NT2/D1 (cell line): ENCODE measurements at regions not wholly inside any gene's neighbourhood (a gene's known extent, or its start where the extent isn't known, plus 50 kb on each side); places are given as distances from the start of the nearest gene placed in this dataset.

Source experiments
- SUZ12 ChIP-seq: IDR thresholded peaks from 2 replicates; pipeline ENCODE4 v1.6.1; 2011; ENCODE audit not compliant: insufficient read length, insufficient read depth; ENCODE audit errors: extremely low read depth
- ZNF274 ChIP-seq: IDR thresholded peaks from 2 replicates; pipeline ENCODE4 v1.6.1; 2011; ENCODE audit warnings: mild to moderate bottlenecking, low read depth, low read length

DNA sequence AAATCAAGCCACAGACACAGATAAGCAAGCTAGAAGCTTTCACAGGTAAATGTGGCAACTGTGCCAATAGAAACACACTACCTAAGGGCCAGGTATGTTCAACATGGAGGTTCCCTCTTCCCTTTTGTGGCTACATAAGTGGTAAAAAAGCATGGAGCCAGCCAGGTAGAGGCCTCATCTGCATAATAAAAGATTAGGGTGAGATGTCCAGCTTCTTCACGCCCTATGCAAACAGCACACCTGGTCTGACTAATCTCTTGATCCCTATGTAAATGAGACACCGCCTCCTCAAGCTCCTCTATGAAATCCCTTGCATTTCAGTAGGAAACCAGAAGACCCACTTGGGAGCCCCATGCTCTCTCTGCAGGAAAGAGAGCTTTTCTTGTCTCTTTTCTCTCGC, 282.2 kb downstream of the NEBL start:
- TF ChIP-seq SUZ12 (no peak), ZNF274 (no peak)
